Activated B cell treated with CpG ODN at 0.5 μM for 24 hours (primary cell): ENCODE measurements at regions not wholly inside any gene's neighbourhood (a gene's known extent, or its start where the extent isn't known, plus 50 kb on each side); places are given as distances from the start of the nearest gene placed in this dataset.
"Not testable (repeated sequence)": the region's sequence is repeated elsewhere in the genome, so short reads cannot be mapped to it uniquely, and the experiment has no call there.

Experiments used
- ATAC-seq: fragments of 200-7000 bp; cut with Tn5 transposase; one replicate; pipeline ENCODE4 v1.10.0; 2021; ENCODE audit warnings: low read depth, mild to moderate bottlenecking, moderate library complexity
- CTCF ChIA-PET: fragments of 350-600 bp; sonication (Branson Sonifier 250); formaldehyde crosslinking; loops from one replicate; lab custom pipeline; 2021; ENCODE audit warnings: antibody characterized with exemption; lab: Charles Lee
- POLR2A ChIA-PET: fragments of 350-600 bp; sonication (Branson Sonifier 250); formaldehyde crosslinking; loops from one replicate; lab custom pipeline; 2021; ENCODE audit warnings: antibody characterized with exemption; lab: Charles Lee
- DNase-seq: peaks from one replicate; pipeline ENCODE4 v3.0.0; 2022
- H3K27ac Mint-ChIP-seq: one replicate; pipeline ENCODE4 v1.8.0; 2020; ENCODE audit warnings: mixed read lengths
- H3K27me3 Mint-ChIP-seq: one replicate; pipeline ENCODE4 v1.8.0; 2021; ENCODE audit warnings: mixed read lengths
- H3K36me3 Mint-ChIP-seq: one replicate; pipeline ENCODE4 v1.8.0; 2021; ENCODE audit warnings: low read depth, mixed read lengths
- H3K4me1 Mint-ChIP-seq: one replicate; pipeline ENCODE4 v1.8.0; 2021; ENCODE audit warnings: mixed read lengths
- H3K4me3 Mint-ChIP-seq: one replicate; pipeline ENCODE4 v1.8.0; 2020; ENCODE audit warnings: mild to moderate bottlenecking, mixed read lengths
- H3K9me3 Mint-ChIP-seq: one replicate; pipeline ENCODE4 v1.8.0; 2020; ENCODE audit warnings: mixed read lengths
- intact Hi-C: fragments of 100-400 bp; cut with micrococcal nuclease; formaldehyde crosslinking; loops from one replicate; pipeline ENCODE4 v1.15.1; 2024
- TF ChIP-seq, protein P1 (sequence below): fragments of 200-600 bp; IDR thresholded peaks from one replicate; pipeline ENCODE4 v1.8.0; 2022; ENCODE audit warnings: antibody characterized with exemption, mild to moderate bottlenecking

- H3K4me1 Mint-ChIP-seq, result peaks cover 41% of the 10 kb centered on the region
- H3K4me3 Mint-ChIP-seq, result peak overlapping the region; percentile 3
- H3K27ac Mint-ChIP-seq, result no peak overlapping the region
- no peaks in the 10 kb centered on the region for H3K36me3 Mint-ChIP-seq
- intact Hi-C loops, result loop anchor here (5.0 kb wide), 1 partner anchor 189 kb away; no protein-coding TSS in a partner anchor
- peak; percentile 17 for DNase-seq
- no peaks in the 10 kb centered on the region for H3K9me3 Mint-ChIP-seq
- ChIA-PET POLR2A (no interaction called here), CTCF (no interaction called here)
- TF ChIP-seq, protein P1, sequence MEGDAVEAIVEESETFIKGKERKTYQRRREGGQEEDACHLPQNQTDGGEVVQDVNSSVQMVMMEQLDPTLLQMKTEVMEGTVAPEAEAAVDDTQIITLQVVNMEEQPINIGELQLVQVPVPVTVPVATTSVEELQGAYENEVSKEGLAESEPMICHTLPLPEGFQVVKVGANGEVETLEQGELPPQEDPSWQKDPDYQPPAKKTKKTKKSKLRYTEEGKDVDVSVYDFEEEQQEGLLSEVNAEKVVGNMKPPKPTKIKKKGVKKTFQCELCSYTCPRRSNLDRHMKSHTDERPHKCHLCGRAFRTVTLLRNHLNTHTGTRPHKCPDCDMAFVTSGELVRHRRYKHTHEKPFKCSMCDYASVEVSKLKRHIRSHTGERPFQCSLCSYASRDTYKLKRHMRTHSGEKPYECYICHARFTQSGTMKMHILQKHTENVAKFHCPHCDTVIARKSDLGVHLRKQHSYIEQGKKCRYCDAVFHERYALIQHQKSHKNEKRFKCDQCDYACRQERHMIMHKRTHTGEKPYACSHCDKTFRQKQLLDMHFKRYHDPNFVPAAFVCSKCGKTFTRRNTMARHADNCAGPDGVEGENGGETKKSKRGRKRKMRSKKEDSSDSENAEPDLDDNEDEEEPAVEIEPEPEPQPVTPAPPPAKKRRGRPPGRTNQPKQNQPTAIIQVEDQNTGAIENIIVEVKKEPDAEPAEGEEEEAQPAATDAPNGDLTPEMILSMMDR, result no peak
- peaks cover 23% of the 10 kb centered on the region for H3K27me3 Mint-ChIP-seq
- peak; percentile 66 for ATAC-seq
These were observed 67.7 kb upstream of the STARD13 start for GRCh38 chr13:33353210-33353609.

GRCh38 chr13:33353646-33354045, 68.1 kb upstream of the STARD13 start:
- Mint-ChIP-seq H3K4me3 (no peak overlapping the region), H3K4me1 (peaks cover 41% of the 10 kb centered on the region), H3K27me3 (peaks cover 19% of the 10 kb centered on the region), H3K9me3 (no peaks in the 10 kb centered on the region), H3K27ac (no peak overlapping the region), H3K36me3 (no peaks in the 10 kb centered on the region)
- intact Hi-C loops, result loop anchor here (5.0 kb wide), 1 partner anchor 189 kb away; no protein-coding TSS in a partner anchor
- ChIA-PET CTCF (no interaction called here), POLR2A (no interaction called here)
- DNase-seq (no peak), ATAC-seq (no peak)
- TF ChIP-seq, protein P1, result no peak

DNA sequence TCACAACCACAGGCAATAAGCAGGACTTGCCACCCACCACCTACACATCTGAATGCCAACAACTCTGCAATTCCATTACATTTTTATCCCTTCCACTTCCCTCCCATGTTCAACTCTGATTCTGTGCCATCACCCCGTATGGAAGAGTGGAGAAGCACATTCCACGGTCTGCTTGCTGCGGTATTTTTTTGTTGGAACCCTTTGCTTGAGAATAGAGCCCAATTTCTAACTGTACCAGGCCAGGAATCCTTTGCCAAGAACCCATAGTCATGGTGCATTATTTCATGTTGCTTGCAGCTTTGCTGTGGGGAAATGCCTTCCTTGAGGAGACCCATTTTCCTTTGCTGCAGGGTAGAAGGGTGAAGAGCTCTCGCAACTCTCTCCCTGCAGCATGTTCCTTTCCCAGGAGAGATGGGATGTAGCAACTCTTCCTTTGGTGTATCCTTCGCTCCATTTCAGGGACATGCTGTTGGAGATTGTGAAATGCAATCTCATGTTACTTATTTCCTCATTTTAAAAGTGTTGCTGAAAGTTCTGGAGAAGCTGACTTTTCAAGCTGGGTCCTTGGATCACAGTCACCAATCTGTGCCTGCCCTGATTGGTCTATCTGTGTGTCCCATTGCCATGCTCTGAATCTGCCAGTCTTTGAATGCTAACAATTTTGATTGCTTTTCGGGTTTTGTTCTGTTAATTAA, 69.8 kb upstream of the STARD13 start:
- CTCF ChIA-PET, result no interaction called here
- Mint-ChIP-seq H3K9me3 (no peaks in the 10 kb centered on the region), H3K27ac (no peak overlapping the region), H3K36me3 (no peaks in the 10 kb centered on the region), H3K4me1 (peaks cover 36% of the 10 kb centered on the region), H3K4me3 (no peak overlapping the region), H3K27me3 (peaks cover 15% of the 10 kb centered on the region)
- DNase-seq (no peak), ATAC-seq (no peak)
- TF ChIP-seq, protein P1, result no peak
- intact Hi-C loops, result no loop called here
- POLR2A ChIA-PET, result no interaction called here

GRCh38 chr13:33358076-33358475, 72.5 kb upstream of the STARD13 start:
- ATAC-seq, H3K27ac Mint-ChIP-seq, H3K36me3 Mint-ChIP-seq, H3K27me3 Mint-ChIP-seq, H3K4me3 Mint-ChIP-seq, DNase-seq, CTCF ChIA-PET, H3K9me3 Mint-ChIP-seq, intact Hi-C loops, POLR2A ChIA-PET: not testable (repeated sequence)
- peaks cover 17% of the 10 kb centered on the region for H3K4me1 Mint-ChIP-seq

- intact Hi-C loops, result no loop called here
- Mint-ChIP-seq H3K9me3 (no peaks in the 10 kb centered on the region), H3K27me3 (no peaks in the 10 kb centered on the region), H3K27ac (no peak overlapping the region), H3K4me3 (no peak overlapping the region), H3K36me3 (no peaks in the 10 kb centered on the region), H3K4me1 (peaks cover 22% of the 10 kb centered on the region)
- ChIA-PET POLR2A (interaction anchor here (0.5 to 0.8 kb wide), 2 partner anchors 23 to 216 kb away, joined by 4 to 6 read pairs; no protein-coding TSS in a partner anchor), CTCF (no interaction called here)
- peak; percentile 71 for ATAC-seq
- no peak for DNase-seq
- TF ChIP-seq, protein P1, result no peak
These were observed 77.6 kb upstream of the STARD13 start for GRCh38 chr13:33362986-33363727.
